Keratinocyte (primary cell): ENCODE measurements at regions not wholly inside any gene's neighbourhood (a gene's known extent, or its start where the extent isn't known, plus 50 kb on each side); places are given as distances from the start of the nearest gene placed in this dataset.

ENCODE experiments used
- DNase-seq: peaks from one replicate; pipeline ENCODE4 v3.0.0-alpha.2; 2011; ENCODE audit warnings: low read depth, missing footprints, low spot score
- FAIRE-seq: peaks from 2 replicates; lab custom pipeline; 2011; peaks lifted over from hg19 to GRCh38; lab: Jason Lieb, UNC
- H2AFZ ChIP-seq: 2 replicates; pipeline ENCODE4 v1.6.0; 2012; ENCODE audit warnings: low read length, control low read depth, inconsistent platforms; ENCODE audit not compliant: control insufficient read depth
- H3K27ac ChIP-seq: 2 replicates; pipeline ENCODE4 v1.5.1; 2011; ENCODE audit warnings: low read length; ENCODE audit not compliant: control insufficient read depth, insufficient read depth
- H3K27me3 ChIP-seq: 3 replicates; pipeline ENCODE4 v1.6.0; 2011; ENCODE audit warnings: low read length; ENCODE audit not compliant: control insufficient read depth, insufficient read depth; ENCODE audit errors: extremely low read depth
- H3K36me3 ChIP-seq, 2 experiments: 2 replicates in 1 of 2; 3 replicates in 1 of 2; pipeline ENCODE4 v1.5.1; 2011; ENCODE audit warnings: low read length in 2 of 2, mild to moderate bottlenecking in 1 of 2; ENCODE audit not compliant: control insufficient read depth in 2 of 2, insufficient read depth in 2 of 2; ENCODE audit errors: extremely low read depth in 1 of 2
- H3K4me1 ChIP-seq: 3 replicates; pipeline ENCODE4 v1.5.1; 2011; ENCODE audit warnings: low read length; ENCODE audit not compliant: control insufficient read depth, insufficient read depth; ENCODE audit errors: extremely low read depth
- H3K4me2 ChIP-seq: 3 replicates; pipeline ENCODE4 v1.6.0; 2011; ENCODE audit warnings: low read depth, low read length; ENCODE audit not compliant: control insufficient read depth, insufficient read depth; ENCODE audit errors: extremely low read depth
- H3K4me3 ChIP-seq, 3 experiments: fragments of 200-600 bp in 1 of 3; sonication (generic) in 1 of 3; 2 replicates in 2 of 3; 3 replicates in 1 of 3; pipeline ENCODE4 v1.5.1; 2011 to 2016; ENCODE audit warnings: low read length in 3 of 3, mild to moderate bottlenecking in 3 of 3, control low read depth in 2 of 3, inconsistent platforms in 1 of 3, low read depth in 1 of 3, mixed read lengths in 1 of 3, mixed run types in 1 of 3, moderate library complexity in 1 of 3; ENCODE audit not compliant: control insufficient read depth in 2 of 3, insufficient read depth in 2 of 3; ENCODE audit errors: extremely low read depth in 1 of 3
- H3K79me2 ChIP-seq: 2 replicates; pipeline ENCODE4 v1.6.0; 2012; ENCODE audit warnings: low read length; ENCODE audit not compliant: control insufficient read depth, insufficient read depth
- H3K9ac ChIP-seq: 3 replicates; pipeline ENCODE4 v1.6.0; 2011; ENCODE audit warnings: low read length; ENCODE audit not compliant: control insufficient read depth, insufficient read depth; ENCODE audit errors: extremely low read depth
- H3K9me1 ChIP-seq: 3 replicates; pipeline ENCODE4 v1.6.0; 2011; ENCODE audit warnings: low read length; ENCODE audit not compliant: control insufficient read depth, insufficient read depth; ENCODE audit errors: extremely low read depth
- H3K9me3 ChIP-seq: 2 replicates; pipeline ENCODE4 v1.5.1; 2012; ENCODE audit warnings: low read depth, low read length; ENCODE audit not compliant: control insufficient read depth
- H4K20me1 ChIP-seq: 3 replicates; pipeline ENCODE4 v1.6.0; 2011; ENCODE audit warnings: low read length; ENCODE audit not compliant: control insufficient read depth, insufficient read depth; ENCODE audit errors: extremely low read depth
- CTCF ChIP-seq, 3 experiments: IDR thresholded peaks in 1 of 3; conservative IDR thresholded peaks in 1 of 3; optimal IDR thresholded peaks in 1 of 3; 2 replicates in 2 of 3; 3 replicates in 1 of 3; pipeline versions ENCODE3 to v1.5.1; 2011; ENCODE audit warnings: low read length in 3 of 3, mild to moderate bottlenecking in 3 of 3, moderate library complexity in 2 of 3, control low read depth in 1 of 3, inconsistent platforms in 1 of 3; ENCODE audit not compliant: insufficient read depth in 2 of 3; ENCODE audit errors: extremely low read depth in 1 of 3
- EZH2 ChIP-seq: IDR thresholded peaks from one replicate; pipeline ENCODE4 v1.6.1; 2012; ENCODE audit warnings: inconsistent platforms, mild to moderate bottlenecking, low read length, moderate library complexity
- dilution Hi-C: fragments of 300-500 bp; cut with MboI; formaldehyde crosslinking; loops from one replicate; pipeline ENCODE4 v1.7.0; 2020; ENCODE audit warnings: low sequenced_read_pairs; ENCODE audit not compliant: extremely low pct_ligation_motif_present

DNA sequence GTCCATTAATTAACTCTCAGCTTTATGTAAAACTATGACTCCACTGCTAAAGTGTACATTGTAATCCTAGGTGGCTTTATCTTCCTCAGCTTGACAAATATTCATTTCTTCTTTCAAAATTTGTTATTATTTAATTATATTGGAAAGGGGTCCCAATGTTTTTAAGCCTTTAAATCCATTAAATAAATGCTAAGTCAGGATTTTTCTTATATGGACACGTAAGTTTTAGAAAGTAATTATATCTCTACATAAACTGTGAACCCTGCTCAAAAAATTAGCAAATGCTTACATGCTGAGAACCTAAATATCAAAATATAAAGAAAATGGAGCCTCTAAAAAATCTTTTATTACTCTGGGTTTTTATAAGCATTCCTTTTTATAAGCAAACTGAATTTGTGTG lies 78.2 kb upstream of the MIR17HG start:
- Histone ChIP-seq H2AFZ (no peak overlapping the region), H4K20me1 (no peaks in the 10 kb centered on the region), H3K9me1 (no peaks in the 10 kb centered on the region), H3K4me1 (no peaks in the 10 kb centered on the region), H3K79me2 (no peaks in the 10 kb centered on the region), H3K27me3 (no peaks in the 10 kb centered on the region), H3K27ac (no peak overlapping the region), H3K4me2 (no peak overlapping the region), H3K9me3 (no peaks in the 10 kb centered on the region), H3K4me3 (no peak overlapping the region), H3K9ac (no peak overlapping the region), H3K36me3 (no peaks in the 10 kb centered on the region)
- TF ChIP-seq EZH2 (no peak), CTCF (optimal IDR thresholded peaks at IDR 0.05 in 1 of 3, IDR thresholded peaks at IDR 0.05 in 1 of 3, conservative IDR thresholded peaks at IDR 0.05 in 1 of 3; ENCODE audit: extremely low read depth in 1 of 3, insufficient read depth in 2 of 3, low read length in 3 of 3) (no peak)
- dilution Hi-C loops, result no loop called here
- DNase-seq (no peak), FAIRE-seq (no peak)

GRCh38 chr13:91270031-91270430 lies 77.5 kb upstream of the MIR17HG start:
- Histone ChIP-seq H2AFZ (no peak overlapping the region), H3K4me2 (no peak overlapping the region), H3K9me3 (no peaks in the 10 kb centered on the region), H3K36me3 (no peaks in the 10 kb centered on the region), H3K4me1 (no peaks in the 10 kb centered on the region), H3K79me2 (no peaks in the 10 kb centered on the region), H3K27ac (no peak overlapping the region), H3K9ac (no peak overlapping the region), H3K9me1 (no peaks in the 10 kb centered on the region), H3K4me3 (no peak overlapping the region), H3K27me3 (no peaks in the 10 kb centered on the region), H4K20me1 (no peaks in the 10 kb centered on the region)
- FAIRE-seq, result no peak
- TF ChIP-seq CTCF (optimal IDR thresholded peaks at IDR 0.05 in 1 of 3, IDR thresholded peaks at IDR 0.05 in 1 of 3, conservative IDR thresholded peaks at IDR 0.05 in 1 of 3; ENCODE audit: extremely low read depth in 1 of 3, insufficient read depth in 2 of 3, low read length in 3 of 3), result no peak
- no peak for TF ChIP-seq EZH2
- dilution Hi-C loops, result no loop called here
- no peak for DNase-seq
